ENCODE measurements at regions not wholly inside any gene's neighbourhood (a gene's known extent, or its start where the extent isn't known, plus 50 kb on each side); places are given as distances from the start of the nearest gene placed in this dataset.

GRCh38 chr6:9540534-9541126, 874.2 kb downstream of the TFAP2A start:
- DNase-seq (ENCODE audit: low read depth in 3 of 3, low spot score in 1 of 3) = no peak

GRCh38 chr6:9540126-9540525, 874.7 kb downstream of the TFAP2A start:
- no peak for DNase-seq (ENCODE audit: low read depth in 3 of 3, low spot score in 1 of 3)

GRCh38 chr6:9539231-9539755, 875.6 kb downstream of the TFAP2A start:
- DNase-seq (ENCODE audit: low read depth in 3 of 3, low spot score in 1 of 3) = no peak

GRCh38 chr6:9537381-9537780, 877.5 kb downstream of the TFAP2A start:
- DNase-seq (ENCODE audit: low read depth in 3 of 3, low spot score in 1 of 3) = no peak

- DNase-seq (ENCODE audit: low read depth in 3 of 3, low spot score in 1 of 3) = no peak
Observed at GRCh38 chr6:9535106-9535505, 879.8 kb downstream of the TFAP2A start.

- no peak for DNase-seq (ENCODE audit: low read depth in 3 of 3, low spot score in 1 of 3)
Observed at GRCh38 chr6:9532621-9533557, 882.0 kb downstream of the TFAP2A start.

GRCh38 chr6:9527679-9528286, 887.1 kb downstream of the TFAP2A start:
- DNase-seq (ENCODE audit: low read depth in 3 of 3, low spot score in 1 of 3) = no peak

GRCh38 chr6:9523462-9523861, 891.4 kb downstream of the TFAP2A start:
- DNase-seq (ENCODE audit: low read depth in 3 of 3, low spot score in 1 of 3) = no peak

- no peak for DNase-seq (ENCODE audit: low read depth in 3 of 3, low spot score in 1 of 3)
Observed at GRCh38 chr6:9522101-9522500, 892.8 kb downstream of the TFAP2A start.

- DNase-seq (ENCODE audit: low read depth in 3 of 3, low spot score in 1 of 3) = no peak
Observed at GRCh38 chr6:9521152-9521530, 893.7 kb downstream of the TFAP2A start.

- no peak for DNase-seq (ENCODE audit: low read depth in 3 of 3, low spot score in 1 of 3)
Observed at GRCh38 chr6:9520417-9521151, 894.3 kb downstream of the TFAP2A start.

- DNase-seq (ENCODE audit: low read depth in 3 of 3, low spot score in 1 of 3) = no peak
Observed at GRCh38 chr6:9518431-9518830, 896.4 kb downstream of the TFAP2A start.

- no peak for DNase-seq (ENCODE audit: low read depth in 3 of 3, low spot score in 1 of 3)
Observed at GRCh38 chr6:9517806-9518205, 897.1 kb downstream of the TFAP2A start.

- no peak for DNase-seq (ENCODE audit: low read depth in 3 of 3, low spot score in 1 of 3)
Observed at GRCh38 chr6:9515633-9516606, 899.0 kb downstream of the TFAP2A start.

GRCh38 chr6:9514146-9514545, 900.7 kb downstream of the TFAP2A start:
- no peak for DNase-seq (ENCODE audit: low read depth in 3 of 3, low spot score in 1 of 3)

- no peak for DNase-seq (ENCODE audit: low read depth in 3 of 3, low spot score in 1 of 3)
Observed at GRCh38 chr6:9511157-9511556, 903.7 kb downstream of the TFAP2A start.

GRCh38 chr6:9507136-9507895, 907.6 kb downstream of the TFAP2A start:
- no peak for DNase-seq (ENCODE audit: low read depth in 3 of 3, low spot score in 1 of 3)

- DNase-seq (ENCODE audit: low read depth in 3 of 3, low spot score in 1 of 3) = no peak
Observed at GRCh38 chr6:9504191-9504590, 910.7 kb downstream of the TFAP2A start.

- no peak for DNase-seq (ENCODE audit: low read depth in 3 of 3, low spot score in 1 of 3)
Observed at GRCh38 chr6:9503111-9503761, 911.6 kb downstream of the TFAP2A start.

Data from stimulated activated CD4-positive, alpha-beta T cell treated with anti-CD3 and anti-CD28 coated beads, TNF-alpha, amount 100 ng/mL, for 1 hour (primary cell).